GM23338 (cell line): ENCODE measurements at regions not wholly inside any gene's neighbourhood (a gene's known extent, or its start where the extent isn't known, plus 50 kb on each side); places are given as distances from the start of the nearest gene placed in this dataset.

Experiments used
- ATAC-seq: fragments of 200-7000 bp; cut with Tn5 transposase; 3 replicates; pipeline ENCODE4 v1.9.1; 2020
- DNase-seq: peaks from one replicate; pipeline ENCODE4 v3.0.0-alpha.2; 2015; ENCODE audit warnings: low spot score
- H2AFZ ChIP-seq: fragments of 200-600 bp; sonication (generic); 2 replicates; pipeline ENCODE4 v1.8.0; 2016; ENCODE audit warnings: antibody characterized with exemption, mild to moderate bottlenecking, moderate library complexity
- H3F3A ChIP-seq: fragments of 200-600 bp; sonication (generic); replicated peaks from 2 replicates; pipeline ENCODE4 v1.8.0; 2017; ENCODE audit warnings: antibody characterized with exemption, mixed run types, low read depth
- H3K27ac ChIP-seq: fragments of 200-600 bp; sonication (generic); 2 replicates; pipeline ENCODE4 v1.6.1; 2016; ENCODE audit warnings: low read depth
- H3K27me3 ChIP-seq: fragments of 200-600 bp; sonication (generic); 2 replicates; pipeline ENCODE4 v1.8.0; 2016; ENCODE audit warnings: mild to moderate bottlenecking, mixed run types, moderate library complexity; ENCODE audit not compliant: insufficient read depth
- H3K36me3 ChIP-seq: fragments of 200-600 bp; sonication (generic); 2 replicates; pipeline ENCODE4 v1.8.0; 2016; ENCODE audit warnings: mild to moderate bottlenecking; ENCODE audit not compliant: insufficient read depth
- H3K4me1 ChIP-seq: fragments of 200-600 bp; sonication (generic); 2 replicates; pipeline ENCODE4 v1.8.0; 2016; ENCODE audit warnings: mild to moderate bottlenecking, moderate library complexity; ENCODE audit not compliant: insufficient read depth
- H3K4me2 ChIP-seq: fragments of 200-600 bp; sonication (generic); 2 replicates; pipeline ENCODE4 v1.7.1; 2017; ENCODE audit warnings: mixed run types
- H3K4me3 ChIP-seq: fragments of 200-600 bp; sonication (generic); 2 replicates; pipeline ENCODE4 v1.6.1; 2016; ENCODE audit warnings: mixed run types
- H3K79me2 ChIP-seq: fragments of 200-600 bp; sonication (generic); replicated peaks from 2 replicates; pipeline ENCODE4 v1.8.0; 2017; ENCODE audit warnings: mild to moderate bottlenecking; ENCODE audit not compliant: insufficient read depth
- H3K9me2 ChIP-seq: fragments of 200-600 bp; sonication (generic); 2 replicates; pipeline ENCODE4 v1.8.0; 2017; ENCODE audit not compliant: insufficient read depth
- H4K20me1 ChIP-seq: fragments of 200-600 bp; sonication (generic); replicated peaks from 2 replicates; pipeline ENCODE4 v1.8.0; 2017; ENCODE audit warnings: mild to moderate bottlenecking; ENCODE audit not compliant: insufficient read depth
- H3K27ac Mint-ChIP-seq: 2 replicates; pipeline ENCODE4 v1.8.0; 2020; ENCODE audit warnings: inconsistent platforms, mild to moderate bottlenecking, moderate library complexity, mixed read lengths
- H3K27me3 Mint-ChIP-seq: 3 replicates; pipeline ENCODE4 v1.8.0; 2022; ENCODE audit warnings: low read depth, mild to moderate bottlenecking, moderate library complexity, mixed read lengths, inconsistent platforms; ENCODE audit not compliant: insufficient read depth, poor library complexity
- H3K36me3 Mint-ChIP-seq: 3 replicates; pipeline ENCODE4 v1.8.0; 2021; ENCODE audit warnings: low read depth, mild to moderate bottlenecking, inconsistent platforms, moderate library complexity, mixed read lengths
- H3K4me1 Mint-ChIP-seq: 3 replicates; pipeline ENCODE4 v1.8.0; 2020; ENCODE audit warnings: mild to moderate bottlenecking, inconsistent platforms, mixed read lengths
- H3K4me3 Mint-ChIP-seq: 3 replicates; pipeline ENCODE4 v1.8.0; 2021; ENCODE audit warnings: moderate library complexity, mild to moderate bottlenecking, inconsistent platforms, mixed read lengths
- H3K9me3 Mint-ChIP-seq: 3 replicates; pipeline ENCODE4 v1.8.0; 2020; ENCODE audit warnings: moderate library complexity, mild to moderate bottlenecking, inconsistent platforms, mixed read lengths
- CREB1 ChIP-seq: fragments of 250-450 bp; sonication (Bioruptor Pico); IDR thresholded peaks from 2 replicates; pipeline ENCODE4 v1.5.0; 2020; ENCODE audit warnings: low read depth, mild to moderate bottlenecking, moderate library complexity
- ETS1 ChIP-seq: IDR thresholded peaks from 2 replicates; pipeline ENCODE4 v1.6.1; 2016; ENCODE audit warnings: antibody characterized with exemption
- EZH2 ChIP-seq: fragments of 200-600 bp; sonication (generic); IDR thresholded peaks from one replicate; pipeline ENCODE4 v1.8.0; 2017; ENCODE audit warnings: antibody characterized with exemption, mild to moderate bottlenecking, low read depth; ENCODE audit not compliant: unreplicated experiment
- POLR2AphosphoS5 ChIP-seq: IDR thresholded peaks from 2 replicates; pipeline ENCODE4 v1.6.1; 2016; ENCODE audit warnings: antibody characterized with exemption, low read depth
- ZNF114 ChIP-seq: fragments of 250-450 bp; sonication (Bioruptor Pico); IDR thresholded peaks from 2 replicates; pipeline ENCODE4 v1.5.0; 2020; ENCODE audit warnings: mild to moderate bottlenecking, moderate library complexity
- ZNF462 ChIP-seq: fragments of 250-450 bp; sonication (Bioruptor Pico); IDR thresholded peaks from 2 replicates; pipeline ENCODE4 v1.5.0; 2020; ENCODE audit warnings: mild to moderate bottlenecking, moderate library complexity

GRCh38 chr16:80265624-80266306 lies 275.0 kb upstream of the DYNLRB2 start:
- TF ChIP-seq ZNF462 (CRISPR knock-in tag) (no peak), POLR2AphosphoS5 (no peak), ZNF114 (CRISPR knock-in tag) (no peak), ETS1 (no peak), CREB1 (CRISPR knock-in tag) (no peak), EZH2 (no peak)
- no peaks in the 10 kb centered on the region for H4K20me1 ChIP-seq
- no peak overlapping the region for H3K4me3 ChIP-seq
- H3K27ac ChIP-seq: no peak overlapping the region
- no peak overlapping the region for H2AFZ ChIP-seq
- Mint-ChIP-seq H3K36me3 (no peaks in the 10 kb centered on the region), H3K4me3 (no peak overlapping the region), H3K9me3 (no peaks in the 10 kb centered on the region; the same call in 2 of the 3 replicates), H3K27me3 (no peaks in the 10 kb centered on the region), H3K27ac (no peak overlapping the region), H3K4me1 (no peaks in the 10 kb centered on the region)
- no peaks in the 10 kb centered on the region for H3K36me3 ChIP-seq
- no peaks in the 10 kb centered on the region for H3K4me1 ChIP-seq
- H3K9me2 ChIP-seq: no peaks in the 10 kb centered on the region
- no peaks in the 10 kb centered on the region for H3K27me3 ChIP-seq
- ATAC-seq (no peak), DNase-seq (no peak)
- H3F3A ChIP-seq: no peaks in the 10 kb centered on the region
- H3K4me2 ChIP-seq: no peak overlapping the region
- no peaks in the 10 kb centered on the region for H3K79me2 ChIP-seq
